Stomach smooth muscle (tissue), 2 donors: ENCODE measurements at regions not wholly inside any gene's neighbourhood (a gene's known extent, or its start where the extent isn't known, plus 50 kb on each side); places are given as distances from the start of the nearest gene placed in this dataset.
A peak's percentile ranks its signal among the peaks of the same experiment; 100 is the strongest.

ENCODE experiments used
- H3K27ac ChIP-seq: one replicate; pipeline ENCODE4 v1.7.0; 2013; ENCODE audit warnings: mild to moderate bottlenecking, low read length, inconsistent platforms
- H3K27me3 ChIP-seq, 2 donors: one replicate each; pipeline ENCODE4 v1.7.0; 2013; ENCODE audit warnings: low read length in 2 of 2; ENCODE audit not compliant: insufficient read depth in 2 of 2, control insufficient read depth in 1 of 2
- H3K36me3 ChIP-seq, 2 donors: one replicate each; pipeline ENCODE4 v1.7.0; 2013; ENCODE audit warnings: low read length in 2 of 2; ENCODE audit not compliant: control insufficient read depth in 2 of 2, insufficient read depth in 2 of 2
- H3K4me1 ChIP-seq: one replicate; pipeline ENCODE4 v1.7.0; 2013; ENCODE audit warnings: low read length; ENCODE audit not compliant: control insufficient read depth, insufficient read depth
- H3K4me3 ChIP-seq, 2 donors: one replicate each; pipeline ENCODE4 v1.7.0; 2013; ENCODE audit warnings: low read length in 2 of 2
- H3K9ac ChIP-seq, 2 donors: one replicate each; pipeline ENCODE4 v1.7.0; 2013; ENCODE audit warnings: low read length in 2 of 2, mild to moderate bottlenecking in 1 of 2
- H3K9me3 ChIP-seq, 2 donors: one replicate each; pipeline ENCODE4 v1.7.0; 2013; ENCODE audit warnings: low read length in 2 of 2; ENCODE audit not compliant: control insufficient read depth in 2 of 2
- donor health status: healthy.
- donor health status: Pancreatic carcinoma.

DNA sequence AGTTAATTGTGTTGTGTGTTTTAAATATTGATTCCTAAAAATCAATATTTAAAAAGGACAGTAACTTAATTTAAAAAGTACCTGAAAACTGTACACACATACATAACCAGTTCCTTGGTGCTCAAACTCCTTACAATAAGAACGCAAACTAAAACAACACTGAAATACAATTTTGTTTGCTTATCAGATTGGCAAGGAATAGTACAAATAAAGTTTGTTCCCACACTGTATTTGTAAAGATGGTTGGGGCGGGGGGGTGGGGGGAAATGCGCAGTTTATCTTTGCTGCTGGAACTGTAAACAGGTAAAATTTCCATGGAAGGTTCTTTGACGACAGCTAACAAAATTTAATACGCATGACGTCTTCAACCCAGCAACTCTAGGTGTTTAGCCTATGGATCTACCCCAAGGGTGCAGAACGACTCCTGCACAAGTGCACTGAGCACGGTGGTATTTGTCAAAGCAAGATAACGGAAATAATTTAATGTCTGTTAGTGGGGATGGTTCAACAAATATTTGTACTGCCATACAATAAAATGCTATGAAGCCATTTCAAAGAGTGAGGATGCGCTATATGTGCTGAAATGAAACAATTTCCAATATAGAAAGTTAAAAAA lies 96.5 kb downstream of the ING1 start:
- H3K9me3 ChIP-seq = no peaks in the 10 kb centered on the region
- peaks cover 12% of the 10 kb centered on the region for H3K4me1 ChIP-seq
- peak overlapping the region; percentile 37 for H3K27ac ChIP-seq
- H3K36me3 ChIP-seq = no peaks in the 10 kb centered on the region
- H3K27me3 ChIP-seq = peaks cover 7 to 8% of the 10 kb centered on the region in 2 donors
- no peak overlapping the region for H3K4me3 ChIP-seq
- no peak overlapping the region for H3K9ac ChIP-seq

DNA sequence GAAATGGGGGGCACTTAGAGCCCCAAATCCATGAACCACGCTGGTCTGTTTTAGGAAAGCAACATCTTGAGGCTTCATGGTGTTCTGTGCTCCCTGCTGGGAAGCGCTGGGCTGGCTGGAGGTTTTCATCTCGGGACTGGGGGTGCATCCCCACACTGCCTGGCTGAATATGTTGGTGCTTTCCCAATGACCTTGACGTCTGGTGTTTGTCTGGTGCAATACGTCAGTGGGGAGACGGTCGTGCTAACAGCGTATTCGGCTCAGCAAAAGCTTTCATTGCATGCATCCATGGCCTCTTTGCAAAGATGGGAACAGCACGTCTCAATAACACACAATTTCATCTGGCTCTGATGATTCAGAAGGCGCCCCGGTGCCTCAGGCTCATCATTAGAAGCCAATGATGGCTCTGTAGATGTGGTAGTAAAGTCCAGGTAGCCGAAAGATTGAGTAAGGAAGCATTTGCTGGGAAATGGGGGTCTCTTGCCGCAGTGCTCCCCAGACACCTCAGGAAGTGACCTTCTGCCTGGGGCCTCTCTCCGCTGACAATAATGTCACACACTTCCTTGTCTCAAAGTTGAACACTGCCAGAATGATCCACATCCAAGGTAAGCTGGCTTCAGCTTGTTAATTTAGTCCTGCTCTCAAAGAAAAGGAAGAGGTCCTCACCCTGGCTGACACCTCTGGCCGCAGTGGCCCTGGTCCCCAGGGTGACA lies 97.7 kb downstream of the ING1 start:
- Histone ChIP-seq H3K9ac (peak overlapping the region; percentile 21 to 52), H3K9me3 (no peaks in the 10 kb centered on the region), H3K4me3 (peak overlapping the region in 1 of 2 donors; percentile 37), H3K27me3 (peaks cover 7 to 8% of the 10 kb centered on the region in 2 donors), H3K36me3 (no peaks in the 10 kb centered on the region), H3K4me1 (peaks cover 12% of the 10 kb centered on the region), H3K27ac (peak overlapping the region; percentile 69)

DNA sequence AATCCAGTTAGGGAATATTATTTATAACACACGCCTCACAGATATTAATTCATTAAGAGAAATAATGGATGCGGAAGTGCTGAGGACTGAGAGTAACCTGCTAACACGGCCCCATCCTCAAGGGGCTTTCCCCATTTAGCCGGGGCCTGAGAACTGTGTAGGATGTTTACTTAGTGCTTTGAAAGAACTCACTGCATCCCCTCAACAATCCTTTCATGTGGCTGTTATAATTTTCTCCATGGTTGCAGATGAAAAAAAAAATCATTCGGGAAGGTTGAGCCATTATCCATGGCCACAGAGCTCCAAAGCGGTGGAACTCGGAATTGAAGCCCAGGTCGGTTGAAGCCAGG lies 98.2 kb downstream of the ING1 start:
- Histone ChIP-seq H3K4me1 (peaks cover 12% of the 10 kb centered on the region), H3K9ac (peak overlapping the region in 1 of 2 donors; percentile 52), H3K27me3 (peaks cover 7 to 8% of the 10 kb centered on the region in 2 donors), H3K27ac (peak overlapping the region; percentile 69), H3K36me3 (no peaks in the 10 kb centered on the region), H3K9me3 (no peaks in the 10 kb centered on the region), H3K4me3 (no peak overlapping the region)

DNA sequence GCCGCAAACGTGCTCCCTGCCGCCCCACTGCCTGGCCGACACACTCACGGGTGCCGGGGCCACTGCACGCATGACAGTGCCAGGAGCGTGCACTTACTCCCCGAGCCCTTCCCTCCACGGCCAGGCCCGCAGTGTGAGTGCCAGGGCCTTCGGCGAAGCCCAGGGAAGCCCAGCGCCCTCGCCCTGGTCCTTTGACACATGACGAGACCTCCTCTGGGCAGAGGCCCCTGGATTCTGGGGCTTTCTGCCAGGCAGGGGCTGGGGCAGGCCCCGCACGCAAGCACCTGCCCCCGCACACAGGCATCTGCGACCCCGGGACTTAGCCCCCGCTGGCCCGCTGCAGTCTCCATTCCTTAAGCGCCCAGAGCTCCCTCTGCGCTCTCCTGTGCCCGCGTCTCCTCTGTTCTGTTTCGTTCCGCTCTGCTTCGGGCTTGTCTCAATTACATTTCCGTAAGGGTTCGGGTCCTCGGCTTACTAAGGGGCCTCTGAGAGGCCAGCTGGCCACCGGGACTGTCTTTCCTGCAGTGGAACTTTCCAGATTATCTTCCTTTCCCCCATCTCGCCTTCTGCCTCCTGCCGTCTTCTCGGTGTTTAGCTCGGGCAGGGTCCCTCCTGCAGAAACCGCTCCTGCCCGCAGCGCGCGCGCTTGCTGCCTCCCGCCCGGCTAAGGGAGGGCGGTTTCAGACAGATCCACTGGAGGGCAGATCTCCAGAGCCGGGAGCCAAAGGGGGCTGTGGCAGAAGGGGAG lies 98.8 kb downstream of the ING1 start:
- H3K27ac ChIP-seq = peak overlapping the region; percentile 69
- peaks cover 7 to 8% of the 10 kb centered on the region in 2 donors for H3K27me3 ChIP-seq
- H3K36me3 ChIP-seq = no peaks in the 10 kb centered on the region
- H3K4me1 ChIP-seq = peaks cover 12% of the 10 kb centered on the region
- H3K9ac ChIP-seq = no peak overlapping the region
- no peaks in the 10 kb centered on the region for H3K9me3 ChIP-seq
- H3K4me3 ChIP-seq = peak overlapping the region; percentile 19 to 40

DNA sequence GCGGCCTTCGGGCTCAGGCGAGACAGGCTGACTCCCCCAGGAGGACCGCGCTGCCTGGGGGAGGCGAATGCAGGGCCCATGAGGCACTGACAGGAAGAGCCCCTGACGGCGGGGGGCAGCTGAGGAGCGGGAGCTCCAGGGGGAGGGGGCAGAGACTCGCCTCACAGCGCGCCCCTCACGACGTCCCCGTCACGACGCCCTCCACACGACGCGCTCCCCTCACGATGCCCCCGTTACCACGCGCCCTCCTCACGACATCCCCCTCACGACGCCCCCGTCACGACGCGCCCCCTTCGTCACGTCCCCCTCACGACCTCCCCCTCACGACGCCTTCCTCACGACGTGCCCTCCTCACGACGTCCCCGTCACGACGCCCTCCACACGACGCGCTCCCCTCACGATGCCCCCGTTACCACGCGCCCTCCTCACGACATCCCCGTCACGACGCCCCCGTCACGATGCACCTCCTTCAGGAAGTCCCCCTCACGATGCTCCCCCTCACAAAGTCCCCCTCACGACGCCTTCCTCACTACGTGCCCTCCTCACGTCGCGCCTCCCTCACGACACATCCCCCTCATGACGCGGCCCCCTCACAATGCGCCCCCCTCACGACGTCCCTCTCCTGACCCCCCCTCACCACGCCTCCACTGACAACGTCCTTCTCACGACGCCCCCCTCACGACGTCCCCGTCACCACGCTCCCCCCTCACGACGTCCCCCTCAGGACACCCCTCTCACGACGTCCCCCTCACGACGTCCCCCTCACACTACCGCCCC lies 99.6 kb downstream of the ING1 start:
- Histone ChIP-seq H3K27me3 (peaks cover 7 to 8% of the 10 kb centered on the region in 2 donors), H3K4me3 (peak overlapping the region; percentile 19 to 40), H3K9ac (no peak overlapping the region), H3K27ac (no peak overlapping the region), H3K9me3 (no peaks in the 10 kb centered on the region), H3K36me3 (no peaks in the 10 kb centered on the region), H3K4me1 (peaks cover 5% of the 10 kb centered on the region)

DNA sequence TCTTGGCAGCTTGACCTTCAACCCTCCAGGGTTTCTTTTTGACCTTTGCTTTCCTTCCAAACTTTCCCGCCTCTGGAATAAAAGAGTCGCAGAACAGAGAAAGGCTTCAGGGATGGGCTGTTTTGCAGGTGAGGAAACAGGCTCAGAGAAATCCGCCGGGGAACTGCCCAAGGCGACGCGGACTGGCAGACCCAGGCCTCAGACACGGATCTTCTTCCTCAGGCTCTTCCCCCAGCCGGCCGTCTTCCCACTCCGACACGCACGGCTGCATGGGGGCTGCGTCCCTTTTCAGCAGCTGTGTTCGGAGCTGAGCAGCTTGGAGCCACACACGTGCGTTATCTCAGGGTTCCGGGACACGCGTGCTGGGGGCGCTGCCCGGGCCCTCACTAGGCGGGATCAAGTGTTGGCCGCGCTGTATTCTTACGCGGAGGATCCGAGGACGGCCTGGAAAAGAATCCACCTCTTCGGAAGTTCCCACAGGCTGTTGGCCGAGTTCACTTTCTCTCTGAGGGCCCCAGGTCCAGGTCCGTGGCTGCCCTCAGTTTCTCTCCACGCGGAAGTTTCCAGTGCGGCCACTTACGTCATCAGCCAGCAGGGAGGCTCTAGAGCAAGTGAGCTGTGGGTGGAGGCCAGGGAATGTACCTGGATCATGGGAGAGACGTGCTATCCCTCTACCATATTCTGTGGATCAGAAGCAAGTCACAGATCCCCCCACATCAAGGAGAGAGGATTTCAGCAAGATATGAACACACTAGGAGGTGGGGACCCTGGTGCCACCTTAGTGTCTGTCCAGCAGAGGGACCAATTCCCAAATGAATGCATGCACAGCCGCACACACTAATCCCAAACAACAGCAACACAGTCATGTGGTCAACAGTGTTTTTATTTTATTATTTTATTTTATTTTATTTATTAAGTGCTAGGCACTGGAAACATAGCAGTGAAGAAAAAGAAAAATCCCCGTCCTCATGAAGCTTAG lies 100.4 kb downstream of the ING1 start:
- Histone ChIP-seq H3K27me3 (peaks cover 7 to 8% of the 10 kb centered on the region in 2 donors), H3K9me3 (no peaks in the 10 kb centered on the region), H3K4me1 (peaks cover 4% of the 10 kb centered on the region), H3K4me3 (no peak overlapping the region), H3K27ac (no peak overlapping the region), H3K36me3 (no peaks in the 10 kb centered on the region), H3K9ac (no peak overlapping the region)

DNA sequence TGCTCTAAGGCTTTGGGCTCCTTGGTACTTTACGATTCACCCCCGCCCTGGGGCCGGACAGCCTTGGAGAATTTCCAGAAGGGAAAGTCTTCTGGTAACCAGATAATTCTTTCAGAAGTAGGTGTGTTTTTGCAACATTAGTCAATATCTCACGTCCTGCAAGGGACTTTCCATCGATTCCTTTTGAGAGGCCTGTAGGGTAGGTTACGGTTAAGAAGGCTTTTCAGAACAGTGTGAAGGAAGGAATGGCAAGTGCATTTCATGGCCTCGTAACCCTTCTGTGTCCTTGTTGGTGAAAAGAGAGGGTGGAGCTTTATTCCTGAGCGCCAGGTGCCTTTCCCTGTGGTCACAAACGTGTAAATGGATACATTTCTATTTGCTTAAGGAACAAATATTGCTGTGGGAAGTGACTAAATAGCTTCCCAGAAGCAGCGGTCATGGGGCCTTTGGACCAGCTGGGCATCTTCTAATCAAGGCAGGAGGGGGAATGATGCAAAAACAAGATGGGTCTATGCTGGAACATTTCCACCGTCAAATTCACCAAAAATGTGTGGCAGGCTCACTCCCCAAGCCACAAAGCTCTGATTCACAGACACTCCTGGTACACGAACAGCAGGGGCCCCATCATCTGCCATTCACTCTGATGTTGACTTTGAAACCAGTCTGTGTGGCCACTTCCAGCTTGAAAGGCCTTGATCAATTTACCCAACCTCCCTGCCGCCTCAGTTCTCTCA lies 99.2 kb downstream of the ANKRD10 start:
- peak overlapping the region; percentile 18 for H3K27ac ChIP-seq
- no peak overlapping the region for H3K4me3 ChIP-seq
- no peak overlapping the region for H3K9ac ChIP-seq
- peaks cover 7 to 8% of the 10 kb centered on the region in 2 donors for H3K27me3 ChIP-seq
- no peaks in the 10 kb centered on the region for H3K9me3 ChIP-seq
- H3K36me3 ChIP-seq = no peaks in the 10 kb centered on the region
- H3K4me1 ChIP-seq = peaks cover 4% of the 10 kb centered on the region

DNA sequence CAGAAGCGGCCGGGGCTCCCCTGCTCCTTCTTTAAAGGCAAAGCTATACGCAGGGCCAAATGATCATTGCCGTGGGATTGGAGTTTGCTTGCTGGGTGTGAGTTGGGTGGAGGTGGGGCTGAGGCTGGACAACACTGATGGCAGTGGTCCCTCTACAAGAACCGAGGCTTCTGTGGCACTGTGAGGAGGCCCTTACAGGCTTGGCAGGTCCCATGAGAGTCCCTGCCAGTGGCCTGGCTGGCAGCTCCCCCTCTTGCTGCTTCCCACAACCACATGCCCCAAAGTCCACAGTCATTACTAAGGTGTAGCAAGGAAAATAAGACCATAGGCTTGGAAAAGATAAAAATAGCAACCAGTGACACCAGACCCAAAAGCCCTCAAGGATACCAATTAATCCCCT lies 98.4 kb downstream of the ANKRD10 start:
- H3K27ac ChIP-seq = no peak overlapping the region
- no peaks in the 10 kb centered on the region for H3K9me3 ChIP-seq
- H3K4me1 ChIP-seq = peaks cover 2% of the 10 kb centered on the region
- H3K9ac ChIP-seq = no peak overlapping the region
- H3K27me3 ChIP-seq = peaks cover 2 to 4% of the 10 kb centered on the region in 2 donors
- H3K4me3 ChIP-seq = no peak overlapping the region
- H3K36me3 ChIP-seq = no peaks in the 10 kb centered on the region

DNA sequence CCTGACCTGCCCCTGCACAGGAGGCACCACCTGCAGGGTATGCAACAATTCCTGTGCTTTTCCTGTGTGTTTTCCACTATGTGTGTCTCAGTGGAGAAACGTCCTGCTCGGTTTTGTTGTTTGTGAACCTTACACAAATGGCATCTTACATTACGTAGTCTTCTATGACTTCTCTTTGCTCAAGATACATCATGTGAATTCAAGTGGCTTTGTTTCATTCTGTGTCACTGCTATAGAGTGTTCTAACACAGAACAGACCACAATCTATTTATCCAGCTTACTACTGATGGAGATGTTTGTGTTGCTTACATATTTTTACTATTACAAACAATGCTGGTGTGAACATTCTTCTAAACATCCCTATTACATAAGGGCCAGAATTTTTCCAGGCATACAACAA lies 97.7 kb downstream of the ANKRD10 start:
- Histone ChIP-seq H3K4me3 (no peak overlapping the region), H3K4me1 (peaks cover 2% of the 10 kb centered on the region), H3K27me3 (peaks cover 2 to 3% of the 10 kb centered on the region in 2 donors), H3K9me3 (no peaks in the 10 kb centered on the region), H3K36me3 (no peaks in the 10 kb centered on the region), H3K9ac (no peak overlapping the region), H3K27ac (no peak overlapping the region)
